GM21526 (cell line): ENCODE measurements at regions not wholly inside any gene's neighbourhood (a gene's known extent, or its start where the extent isn't known, plus 50 kb on each side); places are given as distances from the start of the nearest gene placed in this dataset.

Experiments
- ATAC-seq: cut with Tn5 transposase; IDR thresholded peaks from one replicate; pipeline ENCODE4 v1.9.1; 2021; ENCODE audit warnings: moderate library complexity; ENCODE audit not compliant: unreplicated experiment, low FRiP score

DNA sequence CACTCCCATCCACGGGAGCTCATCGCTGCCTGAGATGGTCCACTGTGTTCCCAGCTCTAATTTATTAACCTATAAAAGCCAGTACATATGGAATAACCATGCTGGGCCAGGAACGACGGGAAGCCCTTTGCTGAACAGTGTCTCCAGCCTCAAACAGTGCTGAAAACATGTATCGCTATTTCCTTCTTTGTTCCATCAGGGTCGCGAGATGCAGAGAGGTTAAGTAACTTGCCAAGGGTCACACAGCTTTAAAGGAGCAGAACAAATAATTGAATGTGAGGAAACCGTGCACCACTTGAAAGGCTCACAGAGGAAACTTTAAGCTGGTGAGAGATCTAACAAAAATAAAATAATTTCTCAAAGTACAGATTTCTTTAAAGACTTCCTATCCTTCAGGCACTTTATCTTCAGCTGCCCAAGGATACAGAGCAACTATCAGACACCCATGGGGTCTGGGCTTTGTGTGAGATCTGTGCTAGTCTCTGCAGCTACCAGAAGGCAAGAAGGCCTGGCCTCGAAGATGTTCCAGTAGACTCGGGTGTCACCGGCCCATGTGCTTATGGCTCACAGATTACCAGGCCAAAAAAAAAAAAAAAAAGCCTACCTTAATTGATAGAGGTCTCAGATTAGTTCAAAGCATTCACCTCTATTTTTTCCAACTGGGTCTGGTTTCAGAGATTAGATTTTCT lies 207.8 kb upstream of the FOXF1 start:
- ATAC-seq, result no peak

DNA sequence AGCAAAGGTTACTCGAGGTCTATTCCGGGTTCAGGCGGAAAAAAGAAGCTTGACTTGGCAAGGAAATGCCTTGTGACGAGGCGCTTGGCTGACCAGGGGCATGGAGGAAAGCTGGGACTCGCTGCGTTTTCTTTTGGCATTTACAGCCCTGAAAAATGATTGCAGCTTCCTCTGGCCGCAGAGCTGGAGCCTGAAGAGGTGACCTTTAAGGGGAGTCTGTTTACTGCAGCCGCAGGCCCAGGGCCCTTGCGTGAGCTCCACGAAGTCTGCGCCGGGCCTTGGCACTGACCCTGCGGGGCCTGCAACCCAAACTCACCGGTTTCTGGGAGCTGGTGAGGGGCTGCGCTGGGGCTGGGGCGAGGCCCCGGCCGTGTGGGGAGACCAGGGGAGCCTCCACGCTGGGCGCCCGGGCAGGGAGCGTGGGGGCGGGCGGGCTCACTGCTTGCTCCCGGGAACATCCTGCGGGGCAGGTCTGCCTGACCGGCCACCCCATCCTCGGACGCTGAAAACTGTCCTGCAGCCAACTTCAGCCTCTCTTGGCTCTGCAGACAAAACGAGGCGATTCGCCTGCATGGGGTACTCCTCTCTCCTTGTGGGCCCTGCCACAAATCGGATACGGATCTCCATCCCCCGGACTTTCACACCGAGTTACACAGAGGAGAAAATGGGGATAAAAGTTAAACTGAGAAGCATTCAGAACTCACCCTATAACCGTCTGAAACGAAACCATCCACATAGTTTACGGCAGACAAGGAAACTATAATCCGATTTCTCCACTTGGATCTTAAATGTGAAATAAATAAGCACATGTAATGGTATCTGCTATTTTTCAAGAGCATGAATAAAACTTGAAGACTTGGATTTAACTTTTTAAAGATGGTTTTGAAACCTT lies 206.3 kb upstream of the FOXF1 start:
- no peak for ATAC-seq

DNA sequence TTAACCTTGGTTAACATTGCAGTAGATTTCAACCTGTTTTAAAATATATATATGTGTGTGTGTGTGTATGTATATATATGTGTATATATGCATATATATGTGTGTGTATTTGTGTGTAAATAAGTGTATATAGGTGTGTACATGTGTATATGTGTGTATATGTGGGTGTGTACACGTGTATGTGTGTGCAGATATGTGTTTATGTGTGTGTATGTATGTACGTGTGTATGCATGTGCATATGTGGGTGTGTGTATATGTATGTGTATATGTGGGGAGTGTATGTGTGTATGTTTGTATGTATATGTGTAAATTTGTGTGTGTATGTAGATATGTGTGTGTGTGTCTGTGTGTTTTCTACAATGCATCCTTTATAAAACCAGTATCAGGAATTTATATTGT lies 205.5 kb upstream of the FOXF1 start:
- no peak for ATAC-seq

DNA sequence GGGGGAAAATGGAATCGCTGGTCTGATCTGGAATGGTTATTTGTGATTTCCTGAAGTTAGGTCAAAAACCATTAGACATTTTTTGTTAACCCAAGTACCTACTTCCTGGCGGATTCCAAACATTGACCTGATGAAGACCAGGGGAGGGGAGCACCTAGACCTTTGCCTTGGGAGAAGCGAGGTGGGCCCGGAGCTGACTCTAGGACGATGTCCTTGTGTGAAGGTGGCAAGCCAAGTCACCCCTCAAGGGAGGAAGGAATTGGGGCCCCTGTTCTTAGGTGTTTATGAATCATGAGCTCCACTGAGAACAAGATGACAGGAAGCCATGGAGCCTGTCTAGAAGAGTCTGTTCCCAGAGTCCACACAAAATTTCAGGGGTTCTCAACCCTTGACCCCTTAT lies 204.9 kb upstream of the FOXF1 start:
- ATAC-seq, result no peak

DNA sequence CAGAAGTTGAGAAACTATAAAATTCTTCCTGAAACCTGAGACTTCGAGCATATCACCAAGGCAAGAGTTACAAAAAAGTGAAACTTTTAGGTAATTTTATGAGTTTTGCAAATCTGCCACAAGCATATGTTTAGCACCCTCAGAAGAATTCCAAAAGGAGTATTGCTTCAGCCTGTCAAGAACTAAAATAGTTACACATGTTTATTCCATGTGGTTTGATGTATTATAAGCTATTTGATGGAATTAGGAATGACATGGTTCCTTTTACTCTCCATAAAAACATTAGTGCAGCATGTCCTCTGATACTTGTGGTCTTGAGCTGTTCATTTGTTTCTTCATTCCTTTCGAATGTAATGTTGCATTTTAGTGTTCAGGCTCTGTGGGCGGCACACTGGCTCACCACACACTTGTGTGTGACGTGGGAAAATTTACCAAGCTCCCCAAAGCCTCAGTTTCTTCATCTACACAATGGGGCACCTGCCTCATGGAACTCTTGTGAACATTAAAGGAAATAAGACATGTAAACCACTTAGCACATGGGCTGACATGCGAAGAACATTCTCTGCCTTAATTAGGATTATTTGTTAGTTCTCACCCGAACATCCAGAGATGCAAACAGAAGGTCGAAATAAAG lies 204.2 kb upstream of the FOXF1 start:
- no peak for ATAC-seq

DNA sequence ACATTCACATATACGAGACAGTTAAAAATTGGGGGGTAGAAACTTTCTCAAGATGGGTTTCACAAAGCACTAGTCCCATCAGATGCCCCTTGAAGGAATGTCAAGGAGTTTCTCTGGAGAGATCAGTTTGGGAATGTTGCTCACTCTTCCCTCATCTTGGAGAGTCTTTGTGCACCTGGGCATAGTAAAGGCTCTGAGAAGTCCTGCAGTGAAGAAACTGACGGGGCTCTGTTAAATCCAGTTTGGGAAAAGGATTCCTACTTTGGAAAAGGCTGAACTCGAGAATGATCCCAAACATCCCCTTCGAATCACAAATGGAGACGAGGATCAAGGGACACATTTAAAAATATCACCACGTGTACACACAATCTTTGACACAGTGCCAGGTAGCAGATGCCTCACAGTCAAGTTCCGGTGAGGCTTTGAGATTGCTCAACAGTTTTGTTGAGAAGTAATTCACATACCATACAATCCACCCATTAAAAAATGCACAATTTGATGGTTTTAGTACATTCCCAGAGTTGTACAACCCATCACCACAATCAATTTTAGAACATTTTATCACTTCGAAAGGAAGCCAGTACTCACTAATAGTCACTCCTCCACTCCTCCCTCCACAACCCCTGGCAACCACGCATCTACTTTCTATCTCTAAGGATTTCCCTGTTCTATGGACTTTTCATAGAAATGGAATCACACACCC lies 203.4 kb upstream of the FOXF1 start:
- no peak for ATAC-seq

DNA sequence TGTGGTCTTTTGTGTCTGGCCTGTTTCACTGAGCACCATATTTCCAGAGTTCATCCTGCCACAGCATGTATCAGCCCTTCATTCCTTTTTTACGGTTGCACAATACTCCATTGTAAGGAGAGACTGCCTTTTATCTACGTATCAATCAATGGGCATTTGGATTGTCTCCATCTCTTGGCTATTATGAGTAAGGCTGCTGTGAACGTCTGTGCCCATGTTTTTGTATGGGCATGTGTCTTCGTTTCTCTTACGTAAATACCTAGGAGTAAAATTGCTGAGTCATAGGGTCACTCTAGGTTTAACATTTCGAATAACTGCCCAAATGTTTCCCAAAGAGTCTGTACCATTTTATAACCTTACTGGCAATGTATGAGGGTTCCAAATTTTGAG lies 202.8 kb upstream of the FOXF1 start:
- ATAC-seq, result no peak

DNA sequence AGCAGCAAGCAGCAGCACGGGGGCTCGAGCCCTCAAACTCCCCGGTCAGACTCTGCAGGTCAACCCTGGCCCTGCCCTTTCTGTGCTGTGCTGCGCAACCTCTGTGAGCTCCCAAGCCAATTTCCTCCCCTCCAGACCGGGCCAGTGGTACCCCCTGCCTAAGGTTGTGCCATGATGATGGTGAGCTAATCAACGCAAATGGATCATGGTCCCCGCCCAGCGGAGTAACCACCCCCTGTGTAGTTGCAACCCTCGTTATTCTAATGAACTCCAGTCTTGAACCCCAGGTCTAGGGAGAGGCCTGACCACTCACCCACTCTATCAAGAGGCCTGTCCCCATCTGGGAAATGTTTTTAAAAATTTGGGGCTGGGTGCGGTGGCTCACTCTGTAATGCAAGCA lies 201.8 kb upstream of the FOXF1 start:
- ATAC-seq, result no peak

DNA sequence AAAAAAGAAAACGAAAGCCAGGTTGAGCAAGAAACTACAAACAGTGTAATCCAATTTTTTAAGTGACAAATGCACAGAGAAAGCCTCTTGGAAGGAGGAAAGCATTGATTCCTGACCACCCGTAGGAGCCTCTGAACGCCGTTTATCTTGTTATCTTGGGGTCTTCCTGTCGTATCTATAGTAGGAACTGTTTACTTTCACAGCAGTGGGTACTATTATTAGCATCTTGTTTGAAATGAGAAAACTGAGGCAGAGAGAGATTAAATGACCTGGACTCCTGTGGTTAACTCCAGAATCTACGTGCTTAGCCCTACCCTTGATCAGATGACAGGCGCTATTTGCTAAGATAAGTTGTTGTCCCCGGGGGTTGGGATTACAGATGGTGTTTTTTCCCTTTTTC lies 196.7 kb upstream of the FOXF1 start:
- no peak for ATAC-seq

DNA sequence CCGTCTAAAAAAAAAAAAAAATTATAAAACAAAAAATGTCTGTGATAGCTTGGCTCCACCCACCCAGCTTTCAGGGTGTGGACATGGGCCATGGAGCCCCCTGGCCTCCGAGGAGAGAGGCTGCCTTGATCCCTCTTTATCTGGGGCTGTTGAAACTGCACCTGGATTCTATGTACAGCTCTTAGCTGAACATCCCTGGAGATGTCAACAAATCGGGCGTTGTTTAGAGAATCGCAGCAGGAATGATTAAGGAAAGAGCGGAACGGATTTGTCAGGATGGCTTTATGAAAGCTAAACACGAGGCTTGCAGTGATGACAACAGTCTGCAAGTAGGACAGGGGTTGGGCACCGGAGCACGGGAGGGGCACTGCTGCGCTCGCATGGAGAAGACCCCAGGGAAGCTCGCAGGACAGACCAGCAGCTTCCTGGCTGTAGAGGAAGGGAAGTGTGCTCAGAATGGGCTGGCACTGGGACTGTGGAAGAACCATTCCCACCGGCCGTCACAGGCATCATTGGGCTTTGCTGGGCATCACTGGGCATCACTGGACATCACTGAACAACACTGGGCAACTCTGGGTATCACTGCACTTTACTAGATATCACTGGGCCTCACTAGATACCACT lies 195.8 kb upstream of the FOXF1 start:
- no peak for ATAC-seq

DNA sequence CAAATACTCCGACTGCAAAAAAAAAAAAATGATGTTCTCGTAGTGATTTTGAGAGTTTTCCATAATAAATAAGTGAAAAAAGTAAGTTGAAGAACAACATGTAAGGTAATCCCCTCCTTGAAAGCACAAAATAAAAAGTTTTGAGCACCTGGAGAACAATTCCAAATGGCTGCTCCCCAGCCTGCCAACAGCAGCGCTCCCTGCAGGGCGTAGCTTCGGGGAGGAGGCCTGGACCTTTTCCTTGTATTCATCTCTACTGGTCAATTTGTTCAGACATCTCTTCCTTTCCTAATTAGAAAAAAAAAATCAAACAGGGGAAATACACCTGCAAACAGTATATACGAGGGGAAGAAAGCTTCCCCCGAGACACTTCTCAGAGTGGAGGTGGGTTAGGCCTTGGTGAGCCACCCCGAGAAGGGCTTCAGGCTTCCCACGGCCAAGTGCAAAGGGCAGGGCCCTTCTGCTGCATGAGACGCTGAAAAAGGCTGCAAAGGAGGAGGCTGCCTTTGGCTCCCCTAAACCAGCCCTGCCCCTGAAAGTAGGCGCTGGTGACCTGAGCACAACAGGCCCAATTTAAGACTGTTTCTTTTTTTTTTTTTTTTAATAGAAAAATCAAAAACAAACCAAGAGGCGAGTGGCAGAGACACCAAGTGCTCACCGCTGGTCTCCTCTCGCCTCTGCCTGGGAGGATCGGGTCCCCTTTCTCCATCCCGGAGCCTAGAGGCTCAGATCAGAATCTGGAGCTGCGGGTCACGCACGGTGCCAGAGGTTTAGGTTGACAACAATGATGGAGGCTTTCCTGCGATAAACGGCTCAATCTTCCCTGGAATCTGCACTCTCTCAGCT lies 193.1 kb upstream of the FOXF1 start:
- no peak for ATAC-seq

DNA sequence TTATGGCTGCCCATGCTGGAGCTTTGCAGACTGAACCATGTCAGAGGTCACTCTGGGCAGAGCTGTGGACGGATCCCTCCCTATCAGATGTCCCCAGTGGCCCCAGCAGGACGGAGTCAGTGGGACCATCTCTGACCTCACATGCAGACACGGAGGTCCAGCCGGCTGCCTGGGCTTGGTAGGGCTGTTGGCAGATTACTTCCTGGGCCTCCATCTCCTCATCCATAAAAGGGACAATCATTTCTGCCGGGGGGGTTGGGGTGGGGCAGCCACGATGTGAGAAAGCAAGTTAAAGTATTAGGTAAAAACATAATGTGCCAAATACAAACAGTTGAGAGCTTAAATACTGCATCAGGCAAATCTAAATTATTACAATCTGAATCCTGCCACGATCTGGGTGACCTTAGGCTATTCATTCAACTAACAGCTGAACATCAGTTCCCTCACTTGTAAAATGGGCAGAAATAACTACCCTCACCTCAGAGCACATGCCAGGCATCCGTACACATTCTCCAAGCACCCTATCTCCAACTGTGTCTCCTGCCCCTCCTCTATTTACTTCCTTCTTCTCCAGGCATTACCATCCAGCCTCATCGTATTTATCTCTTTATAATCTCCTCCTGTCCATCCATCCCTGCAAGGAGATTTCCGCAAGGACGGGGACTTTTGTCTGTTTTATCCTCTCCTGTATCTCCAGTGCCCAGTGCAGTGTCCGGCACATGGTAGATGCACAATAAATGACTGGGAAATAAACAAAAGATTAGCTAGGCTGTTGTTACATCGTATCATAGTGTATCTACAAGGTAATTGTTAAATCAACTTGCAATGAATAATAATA lies 192.3 kb upstream of the FOXF1 start:
- ATAC-seq, result no peak

DNA sequence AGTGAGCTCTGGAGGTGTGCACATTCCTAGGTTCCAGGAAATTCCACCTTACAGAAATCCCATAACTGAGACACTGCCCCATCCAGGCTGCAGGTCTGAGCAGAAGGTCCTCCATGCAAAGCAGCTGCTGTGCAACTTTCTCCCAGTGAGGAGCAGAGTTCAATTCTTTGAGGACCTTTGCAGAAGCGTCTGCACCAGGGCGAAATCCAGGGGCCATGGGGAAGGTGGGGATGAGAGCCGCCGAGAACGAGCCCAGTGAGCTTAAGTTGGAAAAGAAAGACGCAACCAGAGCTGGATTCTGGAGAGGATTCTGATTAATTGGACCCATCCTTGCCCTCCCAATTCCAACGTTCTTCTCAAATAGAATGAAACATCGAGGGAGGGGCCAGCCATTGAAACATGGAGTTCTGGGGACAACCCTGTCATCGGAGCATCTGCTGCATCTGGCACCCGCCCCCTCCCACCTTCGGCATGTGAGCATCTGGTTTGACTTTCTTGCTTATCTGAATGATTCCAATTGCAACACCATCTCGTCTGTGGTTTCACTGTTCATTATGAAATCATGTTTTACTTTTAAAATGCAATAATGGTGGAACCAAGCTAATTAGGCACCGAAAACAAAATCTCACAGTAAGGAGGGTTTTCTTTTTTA lies 190.6 kb upstream of the FOXF1 start:
- ATAC-seq, result no peak

DNA sequence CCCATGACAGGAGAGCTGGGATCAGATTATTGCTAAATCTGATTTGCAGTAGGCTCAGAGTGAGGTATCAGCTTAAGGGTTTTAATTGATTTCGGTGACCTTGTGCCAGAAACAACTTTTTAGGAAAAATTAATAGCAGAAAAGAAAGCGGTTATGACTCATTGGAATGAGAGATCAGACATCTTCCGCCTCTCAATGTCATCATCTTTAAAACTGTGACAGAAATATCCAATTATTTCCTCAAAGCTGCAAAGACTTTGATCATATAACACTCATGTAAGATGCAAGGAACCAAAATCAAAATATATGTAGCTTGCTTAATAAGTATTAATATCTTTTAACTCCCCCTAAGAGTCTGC lies 190.1 kb upstream of the FOXF1 start:
- ATAC-seq, result no peak

DNA sequence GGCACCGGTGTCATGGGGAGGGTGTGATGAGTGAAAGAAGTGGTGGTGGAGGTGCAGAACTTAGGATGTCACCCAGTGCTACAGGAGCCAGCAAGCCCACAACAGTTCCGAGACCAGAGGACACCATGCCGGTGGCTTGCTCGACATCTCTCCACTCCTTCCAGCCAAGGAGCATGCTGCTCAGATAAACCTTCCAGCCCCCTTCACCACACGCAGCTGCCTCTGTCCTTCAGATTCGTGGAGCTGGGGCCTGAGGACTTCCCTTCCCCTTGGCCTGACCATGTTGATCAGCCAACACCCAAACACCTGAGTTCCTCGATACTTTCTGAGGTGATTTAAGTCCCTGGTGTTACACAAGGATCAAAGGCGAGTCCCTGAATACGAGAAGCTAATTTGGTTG lies 188.8 kb upstream of the FOXF1 start:
- no peak for ATAC-seq

DNA sequence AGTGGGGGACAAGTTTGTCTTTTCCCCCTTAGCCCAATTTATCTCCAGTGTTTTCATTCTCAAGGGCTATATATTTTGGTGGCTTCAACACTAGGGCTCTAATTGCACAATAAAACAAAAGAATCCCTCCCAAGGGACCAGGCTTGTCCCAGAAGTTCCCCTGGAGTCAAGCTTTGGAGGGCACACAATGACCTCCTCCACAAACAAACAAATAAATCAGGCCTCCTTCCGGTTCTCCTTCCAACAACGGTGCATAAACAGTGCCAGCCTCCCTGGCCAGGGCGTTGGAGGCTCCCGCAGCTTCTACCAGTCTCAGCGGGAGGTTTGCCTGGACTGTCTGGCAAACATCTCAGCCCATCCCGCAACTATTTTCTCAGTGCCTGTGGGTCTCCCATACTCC lies 188.0 kb upstream of the FOXF1 start:
- ATAC-seq, result no peak

DNA sequence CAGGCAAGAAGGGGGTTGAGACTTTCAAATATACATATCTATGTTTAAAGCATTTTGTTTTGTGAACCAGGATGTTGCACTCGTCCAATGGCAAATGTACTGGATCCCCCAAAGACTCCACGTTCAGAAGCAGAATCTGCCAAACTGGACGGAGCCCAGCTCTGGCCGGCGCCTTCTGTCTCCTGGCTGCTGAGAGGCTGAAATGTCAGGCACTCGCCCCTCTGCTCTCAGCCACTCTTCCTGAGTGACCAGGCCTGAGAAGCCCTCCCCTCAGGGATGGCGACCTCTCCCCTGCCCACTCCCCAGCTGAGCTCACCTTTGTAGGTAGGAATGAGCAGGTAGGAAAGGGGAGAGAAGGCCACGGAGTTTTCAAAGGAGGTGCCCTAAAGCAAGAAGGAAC lies 187.5 kb upstream of the FOXF1 start:
- no peak for ATAC-seq

DNA sequence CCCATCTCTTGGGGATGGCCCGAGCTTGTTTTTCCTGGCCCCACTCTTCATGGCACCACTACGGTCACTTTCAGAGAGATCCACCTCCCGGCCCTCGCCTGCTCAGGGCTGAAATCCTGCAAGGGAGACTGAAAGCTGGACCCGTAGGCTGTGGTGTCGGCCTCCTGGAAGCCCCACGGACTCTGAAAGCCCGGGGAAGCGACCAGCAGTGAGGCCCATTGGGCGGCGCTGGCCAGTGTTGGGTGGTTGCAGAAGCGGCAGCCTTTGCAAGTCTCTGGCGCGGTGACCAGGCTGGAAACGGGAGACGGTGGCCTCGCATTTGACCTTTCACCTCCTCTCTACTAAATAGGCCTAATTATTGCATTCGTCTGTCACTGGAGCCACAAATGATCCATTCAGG lies 186.0 kb upstream of the FOXF1 start:
- ATAC-seq, result no peak
